Spleen (tissue), 11 donors: ENCODE measurements at regions not wholly inside any gene's neighbourhood (a gene's known extent, or its start where the extent isn't known, plus 50 kb on each side); places are given as distances from the start of the nearest gene placed in this dataset.

Experiments
- DNase-seq: peaks from one replicate; pipeline ENCODE4 v3.0.0-alpha.2; 2020
- H3K27ac ChIP-seq, 8 donors: fragments of 200-600 bp; sonication (generic) in 7 of 8; 1 replicate in 4 of 8; 2 replicates in 4 of 8; pipeline versions ENCODE4 v1.5.0 to v1.8.0; 2016 to 2021; ENCODE audit warnings: inconsistent platforms in 4 of 8, mild to moderate bottlenecking in 4 of 8, moderate library complexity in 1 of 8
- H3K27me3 ChIP-seq, 7 donors: fragments of 200-600 bp; sonication (generic) in 6 of 7; replicated peaks in 1 of 7; 1 replicate in 4 of 7; 2 replicates in 3 of 7; pipeline versions ENCODE4 v1.5.0 to v1.8.0; 2016 to 2021; ENCODE audit warnings: inconsistent platforms in 3 of 7, mild to moderate bottlenecking in 1 of 7
- H3K36me3 ChIP-seq, 6 donors: fragments of 200-600 bp; sonication (generic) in 5 of 6; 1 replicate in 4 of 6; 2 replicates in 2 of 6; pipeline versions ENCODE4 v1.5.0 to v1.8.0; 2016 to 2021; ENCODE audit warnings: inconsistent platforms in 2 of 6
- H3K4me1 ChIP-seq, 6 donors: fragments of 200-600 bp; sonication (generic) in 5 of 6; 1 replicate in 3 of 6; 2 replicates in 3 of 6; pipeline versions ENCODE4 v1.5.0 to v1.8.0; 2016 to 2021; ENCODE audit warnings: inconsistent platforms in 3 of 6
- H3K4me3 ChIP-seq, 8 donors: fragments of 200-600 bp; sonication (generic) in 7 of 8; 1 replicate in 4 of 8; 2 replicates in 4 of 8; pipeline versions ENCODE4 v1.5.0 to v1.8.0; 2016 to 2021; ENCODE audit warnings: inconsistent platforms in 4 of 8, mild to moderate bottlenecking in 4 of 8, moderate library complexity in 2 of 8
- H3K9me3 ChIP-seq, 8 donors: fragments of 200-600 bp; sonication (generic) in 7 of 8; 1 replicate in 4 of 8; 2 replicates in 4 of 8; pipeline versions ENCODE4 v1.5.0 to v1.8.0; 2016 to 2021; ENCODE audit warnings: inconsistent platforms in 4 of 8
- POLR2A ChIP-seq, 3 donors: fragments of 450-650 bp; IDR thresholded peaks; one replicate each; pipeline ENCODE4 v1.5.1; 2017; ENCODE audit warnings: antibody characterized with exemption in 3 of 3, mild to moderate bottlenecking in 1 of 3
- POLR2AphosphoS5 ChIP-seq, 3 donors: sonication (generic); formaldehyde crosslinking; IDR thresholded peaks; one replicate each; pipeline ENCODE4 v1.5.1; 2017; ENCODE audit warnings: antibody characterized with exemption in 3 of 3
- WGBS, 5 donors: extraction: QIAGEN DNeasy Blood & Tissue Kit in 3 of 5; methylation state at CpG; one replicate each; pipeline versions ENCODE4 v1.1.5 to v1.1.7; 2013 to 2018; 5-methylcytosine and 5-hydroxymethylcytosine counted together
- intact Hi-C: fragments of 100-400 bp; cut with DNase I; formaldehyde crosslinking; loops from one replicate; pipeline ENCODE4 v1.15.0; 2023; ENCODE audit warnings: low total_unique reads
- TF ChIP-seq, protein P1 (sequence below), 11 experiments: fragments of 200-600 bp in 7 of 11; fragments of 450-650 bp in 4 of 11; sonication (generic) in 4 of 11; IDR thresholded peaks in 8 of 11; conservative IDR thresholded peaks in 3 of 11; 1 replicate in 7 of 11; 2 replicates in 4 of 11; pipeline versions ENCODE4 v1.4.0 to v1.8.0; 2016 to 2021; ENCODE audit warnings: antibody characterized with exemption in 11 of 11, inconsistent platforms in 4 of 11, mild to moderate bottlenecking in 1 of 11
- donor health status: healthy with polysubstance abuse.
- donor health status: DM: no; HTN: no; CAD: no; lungs with moderate emphysema.
- donor health status: DM: no; HTN: no; CAD: no.
- donor health status: Bipolar disorder and iron deficiency.
- donor health status: healthy.
- donor health status: DM: no; HTN: no; CAD: no.
- donor health status: DM: yes; HTN: yes; CAD: no.

DNA sequence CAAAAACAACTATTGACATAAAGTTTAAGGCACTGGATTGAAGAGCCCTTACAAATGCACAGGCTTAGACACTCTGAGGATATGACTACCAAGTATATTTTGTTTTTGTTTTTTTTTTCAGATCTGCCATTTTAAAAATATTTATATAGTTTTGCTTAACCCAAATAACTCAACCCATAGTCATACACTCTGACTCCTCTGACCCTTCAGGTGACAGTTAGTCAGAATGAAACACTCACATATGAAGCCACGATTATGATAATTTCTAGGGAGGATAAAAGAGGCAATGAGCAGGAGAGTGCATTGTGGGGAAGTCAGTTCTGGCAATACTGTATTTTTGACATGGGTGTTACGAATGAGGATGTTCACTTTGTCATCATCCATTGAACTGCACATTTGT lies 774.7 kb downstream of the MECOM start:
- H3K4me1 ChIP-seq = no peaks in the 10 kb centered on the region
- H3K36me3 ChIP-seq = no peaks in the 10 kb centered on the region
- H3K4me3 ChIP-seq = no peak overlapping the region
- no peak for DNase-seq
- TF ChIP-seq, protein P1, sequence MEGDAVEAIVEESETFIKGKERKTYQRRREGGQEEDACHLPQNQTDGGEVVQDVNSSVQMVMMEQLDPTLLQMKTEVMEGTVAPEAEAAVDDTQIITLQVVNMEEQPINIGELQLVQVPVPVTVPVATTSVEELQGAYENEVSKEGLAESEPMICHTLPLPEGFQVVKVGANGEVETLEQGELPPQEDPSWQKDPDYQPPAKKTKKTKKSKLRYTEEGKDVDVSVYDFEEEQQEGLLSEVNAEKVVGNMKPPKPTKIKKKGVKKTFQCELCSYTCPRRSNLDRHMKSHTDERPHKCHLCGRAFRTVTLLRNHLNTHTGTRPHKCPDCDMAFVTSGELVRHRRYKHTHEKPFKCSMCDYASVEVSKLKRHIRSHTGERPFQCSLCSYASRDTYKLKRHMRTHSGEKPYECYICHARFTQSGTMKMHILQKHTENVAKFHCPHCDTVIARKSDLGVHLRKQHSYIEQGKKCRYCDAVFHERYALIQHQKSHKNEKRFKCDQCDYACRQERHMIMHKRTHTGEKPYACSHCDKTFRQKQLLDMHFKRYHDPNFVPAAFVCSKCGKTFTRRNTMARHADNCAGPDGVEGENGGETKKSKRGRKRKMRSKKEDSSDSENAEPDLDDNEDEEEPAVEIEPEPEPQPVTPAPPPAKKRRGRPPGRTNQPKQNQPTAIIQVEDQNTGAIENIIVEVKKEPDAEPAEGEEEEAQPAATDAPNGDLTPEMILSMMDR (IDR thresholded peaks at IDR 0.05 in 8 of 11, conservative IDR thresholded peaks at IDR 0.05 in 3 of 11) = no peak
- TF ChIP-seq POLR2A (IDR thresholded peaks at IDR 0.05) = no peak
- TF ChIP-seq POLR2AphosphoS5 (IDR thresholded peaks at IDR 0.05) = no peak
- no peaks in the 10 kb centered on the region for H3K27me3 ChIP-seq
- H3K27ac ChIP-seq = no peak overlapping the region
- intact Hi-C loops = no loop called here
- no peaks in the 10 kb centered on the region for H3K9me3 ChIP-seq
- 76 to 88% (median 87%) methylated on average over 2 of the region's 2 CpGs for WGBS, 5 donors

DNA sequence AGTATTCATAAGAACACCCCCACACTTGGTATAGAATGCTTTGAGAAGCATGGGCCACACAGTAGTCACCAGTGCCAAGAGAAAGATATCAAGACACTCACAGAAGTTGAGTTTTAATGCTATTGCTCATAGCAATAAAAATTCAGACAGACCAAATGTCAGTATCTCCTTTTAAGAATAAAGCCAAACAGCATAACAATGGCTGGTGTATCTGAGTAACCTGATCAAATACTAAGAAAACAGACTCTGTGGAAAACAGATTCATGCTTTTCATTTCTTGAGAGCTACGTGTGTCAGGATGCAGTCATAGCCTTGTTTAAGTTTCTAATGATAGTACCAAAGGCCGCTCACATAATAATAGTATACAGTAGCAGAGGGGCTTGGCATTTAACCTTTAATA lies 778.5 kb downstream of the MECOM start:
- no peaks in the 10 kb centered on the region for H3K36me3 ChIP-seq
- WGBS, 5 donors = 87 to 92% (median 89%) methylated on average over 2 of the region's 2 CpGs
- H3K27me3 ChIP-seq = no peaks in the 10 kb centered on the region
- TF ChIP-seq POLR2A (IDR thresholded peaks at IDR 0.05) (no peak), POLR2AphosphoS5 (IDR thresholded peaks at IDR 0.05) (no peak)
- TF ChIP-seq, protein P1 (IDR thresholded peaks at IDR 0.05 in 8 of 11, conservative IDR thresholded peaks at IDR 0.05 in 3 of 11) = no peak
- H3K4me3 ChIP-seq = no peak overlapping the region
- intact Hi-C loops = no loop called here
- H3K9me3 ChIP-seq = no peaks in the 10 kb centered on the region
- DNase-seq = no peak
- H3K27ac ChIP-seq = no peak overlapping the region
- H3K4me1 ChIP-seq = no peaks in the 10 kb centered on the region

DNA sequence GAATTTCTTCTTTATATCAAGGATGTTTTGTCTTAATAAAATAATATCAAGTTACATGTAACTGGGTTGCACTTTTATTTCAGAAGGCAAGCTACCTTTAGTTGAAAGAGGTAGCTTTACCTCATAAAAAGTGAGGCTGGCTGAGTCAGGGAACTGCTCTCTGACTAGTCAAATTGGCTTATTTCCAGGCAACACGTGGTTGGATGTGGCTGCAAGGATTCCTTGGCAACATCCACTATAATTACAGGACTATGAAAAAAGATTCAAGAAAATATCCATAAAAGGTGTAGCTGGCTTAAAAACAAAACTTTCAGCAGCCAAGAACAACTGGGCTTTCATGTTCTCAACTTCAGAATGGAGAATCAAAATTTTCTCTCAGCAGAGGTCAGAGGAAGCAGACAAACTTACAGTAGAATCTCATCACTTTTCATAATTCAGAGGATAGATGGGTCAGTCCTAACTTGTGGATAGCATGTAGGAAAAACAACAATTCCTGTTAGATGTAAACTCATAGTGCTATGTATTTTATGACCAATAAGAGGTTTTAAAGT lies 779.1 kb downstream of the MECOM start:
- TF ChIP-seq, protein P1 (IDR thresholded peaks at IDR 0.05 in 8 of 11, conservative IDR thresholded peaks at IDR 0.05 in 3 of 11) = no peak
- TF ChIP-seq POLR2AphosphoS5 (IDR thresholded peaks at IDR 0.05) (no peak), POLR2A (IDR thresholded peaks at IDR 0.05) (no peak)
- WGBS, 5 donors = 0 to 8% (median 3%) methylated on average over 1 of the region's 1 CpG
- DNase-seq = no peak
- no peak overlapping the region for H3K4me3 ChIP-seq
- H3K9me3 ChIP-seq = no peaks in the 10 kb centered on the region
- no peaks in the 10 kb centered on the region for H3K4me1 ChIP-seq
- intact Hi-C loops = no loop called here
- no peaks in the 10 kb centered on the region for H3K27me3 ChIP-seq
- H3K36me3 ChIP-seq = no peaks in the 10 kb centered on the region
- H3K27ac ChIP-seq = no peak overlapping the region

DNA sequence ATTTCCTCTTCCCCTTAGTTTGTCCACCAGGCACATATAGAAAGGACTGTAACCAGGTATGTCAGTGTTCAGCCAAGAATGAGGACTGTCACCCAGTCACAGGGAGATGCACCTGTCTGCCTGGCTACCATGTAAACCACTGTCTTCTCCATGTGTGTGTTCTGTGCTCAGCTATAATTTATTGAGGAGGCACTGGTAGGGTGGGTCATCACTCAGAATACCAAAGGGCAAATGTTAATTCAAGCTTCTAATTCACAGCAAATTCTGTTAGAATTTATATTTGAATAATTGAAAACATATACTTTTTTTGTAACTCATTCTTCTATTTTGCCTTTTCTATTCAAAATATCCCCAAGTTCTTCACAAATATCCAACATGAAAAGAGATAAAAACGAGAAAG lies 780.4 kb downstream of the MECOM start:
- no peak for DNase-seq
- 0 to 81% (median 57%) methylated on average over 1 of the region's 1 CpG for WGBS, 5 donors
- intact Hi-C loops = no loop called here
- Histone ChIP-seq H3K4me3 (no peak overlapping the region), H3K27me3 (no peaks in the 10 kb centered on the region), H3K4me1 (no peaks in the 10 kb centered on the region), H3K27ac (no peak overlapping the region), H3K9me3 (no peaks in the 10 kb centered on the region), H3K36me3 (no peaks in the 10 kb centered on the region)
- TF ChIP-seq POLR2A (IDR thresholded peaks at IDR 0.05) (no peak), POLR2AphosphoS5 (IDR thresholded peaks at IDR 0.05) (no peak)
- TF ChIP-seq, protein P1 (IDR thresholded peaks at IDR 0.05 in 8 of 11, conservative IDR thresholded peaks at IDR 0.05 in 3 of 11) = no peak
